ENCODE measurements at regions not wholly inside any gene's neighbourhood (a gene's known extent, or its start where the extent isn't known, plus 50 kb on each side); places are given as distances from the start of the nearest gene placed in this dataset.

GRCh38 chr4:181756451-181757095 lies 486.6 kb upstream of the TENM3 start:
- TF ChIP-seq, protein P1, sequence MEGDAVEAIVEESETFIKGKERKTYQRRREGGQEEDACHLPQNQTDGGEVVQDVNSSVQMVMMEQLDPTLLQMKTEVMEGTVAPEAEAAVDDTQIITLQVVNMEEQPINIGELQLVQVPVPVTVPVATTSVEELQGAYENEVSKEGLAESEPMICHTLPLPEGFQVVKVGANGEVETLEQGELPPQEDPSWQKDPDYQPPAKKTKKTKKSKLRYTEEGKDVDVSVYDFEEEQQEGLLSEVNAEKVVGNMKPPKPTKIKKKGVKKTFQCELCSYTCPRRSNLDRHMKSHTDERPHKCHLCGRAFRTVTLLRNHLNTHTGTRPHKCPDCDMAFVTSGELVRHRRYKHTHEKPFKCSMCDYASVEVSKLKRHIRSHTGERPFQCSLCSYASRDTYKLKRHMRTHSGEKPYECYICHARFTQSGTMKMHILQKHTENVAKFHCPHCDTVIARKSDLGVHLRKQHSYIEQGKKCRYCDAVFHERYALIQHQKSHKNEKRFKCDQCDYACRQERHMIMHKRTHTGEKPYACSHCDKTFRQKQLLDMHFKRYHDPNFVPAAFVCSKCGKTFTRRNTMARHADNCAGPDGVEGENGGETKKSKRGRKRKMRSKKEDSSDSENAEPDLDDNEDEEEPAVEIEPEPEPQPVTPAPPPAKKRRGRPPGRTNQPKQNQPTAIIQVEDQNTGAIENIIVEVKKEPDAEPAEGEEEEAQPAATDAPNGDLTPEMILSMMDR (IDR thresholded peaks at IDR 0.05; ENCODE audit: low read depth, low read length), result no peak

GRCh38 chr4:181757098-181757497 lies 486.1 kb upstream of the TENM3 start:
- DNase-seq (ENCODE audit: extremely low read depth, low read depth), result no peak
- TF ChIP-seq, protein P1 (IDR thresholded peaks at IDR 0.05; ENCODE audit: low read depth, low read length), result no peak

More at GRCh38 chr4:181756451-181757095, 486.6 kb upstream of the TENM3 start:
- DNase-seq (ENCODE audit: extremely low read depth, low read depth), result no peak

DNA sequence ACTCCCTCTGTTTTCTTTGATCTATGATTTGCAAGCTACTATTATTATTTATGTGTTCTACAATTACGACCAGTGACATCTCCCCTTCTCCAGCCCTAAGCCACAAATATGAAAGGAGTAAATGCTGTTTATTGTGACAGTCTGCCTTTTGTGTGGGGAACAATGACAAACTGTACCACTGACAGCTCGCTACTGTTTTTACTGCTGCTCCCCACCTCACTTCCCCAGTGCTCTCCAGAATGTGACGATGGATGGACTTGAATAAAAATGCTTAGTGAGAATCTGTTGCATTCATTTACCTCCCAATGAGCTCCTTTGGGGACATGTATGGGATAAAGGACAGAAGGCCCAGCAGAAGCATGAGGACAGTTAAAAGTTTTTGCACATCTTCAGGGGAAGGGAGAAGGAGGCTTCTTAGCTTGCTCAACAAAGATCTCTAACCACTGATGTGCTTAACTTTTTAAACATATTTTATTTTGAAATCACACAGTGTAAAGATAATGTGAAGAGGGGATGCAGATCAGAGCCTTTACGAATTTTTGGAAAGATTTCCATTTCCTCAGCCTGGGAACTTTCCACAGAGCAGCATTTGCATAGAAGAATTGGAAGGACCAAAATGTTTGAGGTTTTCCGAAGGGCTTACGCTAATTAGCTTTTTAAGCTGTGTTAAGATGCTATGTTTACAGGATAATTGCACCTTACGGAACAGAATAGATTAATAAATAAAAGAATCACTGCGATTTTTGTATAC lies 485.1 kb upstream of the TENM3 start:
- TF ChIP-seq, protein P1 (IDR thresholded peaks at IDR 0.05; ENCODE audit: low read depth, low read length), result no peak
- DNase-seq (ENCODE audit: extremely low read depth, low read depth), result no peak

DNA sequence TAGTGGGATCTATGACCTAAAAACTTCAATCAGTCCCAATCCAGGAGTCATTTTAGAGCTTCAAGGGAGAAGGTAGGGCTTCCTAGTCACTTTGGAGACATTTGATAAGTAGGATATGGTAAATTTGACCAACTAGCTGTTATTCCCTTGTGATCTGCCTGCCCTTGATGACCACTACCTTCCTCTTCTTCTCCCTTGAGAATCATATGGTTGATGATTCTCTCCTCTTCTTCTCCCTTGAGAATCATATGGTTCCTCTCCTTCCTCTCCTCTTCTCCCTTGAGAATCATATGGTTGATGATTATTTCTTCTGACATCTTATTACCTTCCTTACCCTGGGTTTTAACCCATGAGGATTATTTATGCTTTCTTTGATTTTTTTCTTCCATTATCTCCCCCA lies 482.6 kb upstream of the TENM3 start:
- no peak for DNase-seq (ENCODE audit: extremely low read depth, low read depth)

DNA sequence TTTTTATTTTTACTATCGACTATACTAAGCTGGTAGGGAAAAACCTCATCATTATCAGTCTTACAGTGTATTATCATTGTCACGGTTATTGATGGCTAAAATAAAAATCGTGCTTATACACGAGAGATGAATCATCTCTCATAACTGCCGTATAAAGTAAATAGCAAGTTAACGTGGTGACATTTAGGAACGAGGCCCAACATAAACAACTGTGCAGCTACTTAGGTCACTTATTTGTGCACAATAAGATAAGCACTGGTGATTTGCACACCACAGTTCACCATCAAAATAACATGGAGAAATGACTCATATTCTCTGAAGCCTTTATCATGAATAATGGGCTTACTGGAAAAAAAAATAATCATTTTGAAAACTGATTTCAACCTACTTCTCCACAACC lies 482.0 kb upstream of the TENM3 start:
- TF ChIP-seq, protein P1 (IDR thresholded peaks at IDR 0.05; ENCODE audit: low read depth, low read length), result no peak
- DNase-seq (ENCODE audit: extremely low read depth, low read depth), result no peak

More for the DNA sequence above, 482.6 kb upstream of the TENM3 start:
- TF ChIP-seq, protein P1 (IDR thresholded peaks at IDR 0.05; ENCODE audit: low read depth, low read length), result no peak

- DNase-seq (ENCODE audit: extremely low read depth, low read depth), result no peak
- TF ChIP-seq, protein P1 (IDR thresholded peaks at IDR 0.05; ENCODE audit: low read depth, low read length), result no peak
Observed at GRCh38 chr4:181766061-181766548, 477.1 kb upstream of the TENM3 start.

GRCh38 chr4:181770971-181771370 lies 472.2 kb upstream of the TENM3 start:
- DNase-seq (ENCODE audit: extremely low read depth, low read depth), result no peak
- TF ChIP-seq, protein P1 (IDR thresholded peaks at IDR 0.05; ENCODE audit: low read depth, low read length), result no peak
